BLaER1 treated with 17β-estradiol and CSF1 and Interleukin-3, amounts not matched to agents 10 nM and 100 nM (cell line): ENCODE measurements at regions not wholly inside any gene's neighbourhood (a gene's known extent, or its start where the extent isn't known, plus 50 kb on each side); places are given as distances from the start of the nearest gene placed in this dataset.

Source experiments
- H3K27ac ChIP-seq, 11 experiments: shearing (Covaris generic); formaldehyde crosslinking; 2 replicates each; pipeline ENCODE4 v1.8.1; 2022
- H3K27me3 ChIP-seq, 11 experiments: shearing (Covaris generic); formaldehyde crosslinking; 2 replicates each; pipeline ENCODE4 v1.8.1; 2022
- H3K36me3 ChIP-seq, 11 experiments: shearing (Covaris generic); formaldehyde crosslinking; 2 replicates each; pipeline ENCODE4 v1.8.1; 2022
- H3K4me1 ChIP-seq, 10 experiments: shearing (Covaris generic); formaldehyde crosslinking; 2 replicates each; pipeline ENCODE4 v1.8.1; 2022
- H3K4me2 ChIP-seq, 11 experiments: shearing (Covaris generic); formaldehyde crosslinking; 2 replicates each; pipeline ENCODE4 v1.8.1; 2022
- H3K4me3 ChIP-seq, 10 experiments: shearing (Covaris generic); formaldehyde crosslinking; 2 replicates each; pipeline ENCODE4 v1.8.1; 2022
- H3K9ac ChIP-seq, 11 experiments: shearing (Covaris generic); formaldehyde crosslinking; 2 replicates each; pipeline ENCODE4 v1.8.1; 2022
- H3K9me3 ChIP-seq, 11 experiments: shearing (Covaris generic); formaldehyde crosslinking; replicated peaks in 1 of 11; 2 replicates each; pipeline ENCODE4 v1.8.1; 2022
- H4K20me1 ChIP-seq, 11 experiments: shearing (Covaris generic); formaldehyde crosslinking; 2 replicates each; pipeline ENCODE4 v1.8.1; 2022
- Cebpa-rat ChIP-seq, 11 experiments: shearing (Covaris generic); IDR thresholded peaks; 2 replicates each; pipeline ENCODE4 v1.8.1; 2022

GRCh38 chr1:185412385-185413087 lies 95.5 kb upstream of the IVNS1ABP start:
- Histone ChIP-seq H3K4me2 (peak overlapping the region in 2 of 11 experiments; percentile 18 to 38; a peak in 2 of 22 replicates), H3K4me1 (peaks cover 0 to 66% (median 0%) of the 10 kb centered on the region in 10 experiments; a peak in 7 of 20 replicates), H3K36me3 (no peaks in the 10 kb centered on the region), H3K27me3 (no peaks in the 10 kb centered on the region), H3K9ac (no peak overlapping the region), H3K4me3 (no peak overlapping the region), H4K20me1 (no peaks in the 10 kb centered on the region), H3K27ac (no peak overlapping the region), H3K9me3 (peaks cover 0 to 3% (median 0%) of the 10 kb centered on the region in 11 experiments; a peak in 6 of 22 replicates)
- no peak for TF ChIP-seq Cebpa-rat (IDR thresholded peaks at IDR 0.05)

- H3K27me3 ChIP-seq, result no peaks in the 10 kb centered on the region
- H4K20me1 ChIP-seq, result no peaks in the 10 kb centered on the region
- H3K4me2 ChIP-seq, result peak overlapping the region in 4 of 11 experiments; percentile 14 to 70 (median 42); a peak in 6 of 22 replicates
- peak overlapping the region in 3 of 11 experiments; percentile 8 to 58 (median 33); a peak in 4 of 22 replicates for H3K27ac ChIP-seq
- H3K9ac ChIP-seq, result no peak overlapping the region
- H3K4me1 ChIP-seq, result peaks cover 0 to 55% (median 0%) of the 10 kb centered on the region in 10 experiments; a peak in 7 of 20 replicates
- TF ChIP-seq Cebpa-rat (IDR thresholded peaks at IDR 0.05), result no peak
- H3K4me3 ChIP-seq, result no peak overlapping the region
- peaks cover 0 to 7% (median 0%) of the 10 kb centered on the region in 11 experiments; a peak in 6 of 22 replicates for H3K9me3 ChIP-seq
- no peaks in the 10 kb centered on the region for H3K36me3 ChIP-seq
Measured at GRCh38 chr1:185409763-185410528, 92.9 kb upstream of the IVNS1ABP start.

DNA sequence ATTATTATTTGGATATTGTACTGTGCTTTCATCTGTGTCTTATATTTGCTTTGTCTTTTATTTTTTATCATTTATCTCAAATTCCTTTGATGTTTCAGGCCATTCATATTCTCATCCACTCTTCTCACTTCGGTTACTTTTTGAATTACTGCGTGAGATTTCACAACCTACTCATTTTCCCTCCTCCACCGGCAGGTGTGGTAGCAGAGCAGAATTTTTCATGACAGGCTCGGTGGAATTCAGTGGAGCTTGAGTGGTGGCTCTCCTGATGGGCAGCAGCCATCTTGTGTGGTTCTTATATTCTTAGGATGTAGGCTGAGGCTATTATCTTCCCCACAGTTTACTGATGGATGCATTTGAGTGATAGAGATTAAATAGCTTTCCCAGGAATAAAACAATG lies 92.3 kb upstream of the IVNS1ABP start:
- H3K9me3 ChIP-seq, result peaks cover 0 to 7% (median 0%) of the 10 kb centered on the region in 11 experiments; a peak in 6 of 22 replicates
- TF ChIP-seq Cebpa-rat (IDR thresholded peaks at IDR 0.05), result no peak
- peaks cover 0 to 61% (median 0%) of the 10 kb centered on the region in 10 experiments; a peak in 7 of 20 replicates for H3K4me1 ChIP-seq
- no peak overlapping the region for H3K4me3 ChIP-seq
- H3K9ac ChIP-seq, result no peak overlapping the region
- no peaks in the 10 kb centered on the region for H3K27me3 ChIP-seq
- no peaks in the 10 kb centered on the region for H3K36me3 ChIP-seq
- H3K27ac ChIP-seq, result peak overlapping the region in 2 of 11 experiments; percentile 33 to 58; a peak in 3 of 22 replicates
- no peaks in the 10 kb centered on the region for H4K20me1 ChIP-seq
- peak overlapping the region in 4 of 11 experiments; percentile 35 to 70 (median 42); a peak in 7 of 22 replicates for H3K4me2 ChIP-seq

GRCh38 chr1:185408700-185409270 lies 91.7 kb upstream of the IVNS1ABP start:
- Histone ChIP-seq H3K27ac (peak overlapping the region in 2 of 11 experiments; percentile 58; a peak in 4 of 22 replicates), H4K20me1 (no peaks in the 10 kb centered on the region), H3K4me3 (no peak overlapping the region), H3K27me3 (no peaks in the 10 kb centered on the region), H3K4me1 (peaks cover 0 to 61% (median 0%) of the 10 kb centered on the region in 10 experiments; a peak in 7 of 20 replicates), H3K9me3 (peaks cover 0 to 7% (median 0%) of the 10 kb centered on the region in 11 experiments; a peak in 6 of 22 replicates), H3K9ac (no peak overlapping the region), H3K36me3 (no peaks in the 10 kb centered on the region), H3K4me2 (peak overlapping the region in 4 of 11 experiments; percentile 35 to 70 (median 42); a peak in 7 of 22 replicates)
- no peak for TF ChIP-seq Cebpa-rat (IDR thresholded peaks at IDR 0.05)

GRCh38 chr1:185406691-185407009 lies 89.6 kb upstream of the IVNS1ABP start:
- peaks cover 0 to 60% (median 0%) of the 10 kb centered on the region in 10 experiments; a peak in 7 of 20 replicates for H3K4me1 ChIP-seq
- H3K27ac ChIP-seq, result no peak overlapping the region
- H3K27me3 ChIP-seq, result no peaks in the 10 kb centered on the region
- H3K36me3 ChIP-seq, result no peaks in the 10 kb centered on the region
- H3K4me2 ChIP-seq, result no peak overlapping the region
- H4K20me1 ChIP-seq, result no peaks in the 10 kb centered on the region
- peaks cover 0 to 7% (median 0%) of the 10 kb centered on the region in 11 experiments; a peak in 6 of 22 replicates for H3K9me3 ChIP-seq
- H3K4me3 ChIP-seq, result no peak overlapping the region
- H3K9ac ChIP-seq, result no peak overlapping the region
- TF ChIP-seq Cebpa-rat (IDR thresholded peaks at IDR 0.05), result no peak

DNA sequence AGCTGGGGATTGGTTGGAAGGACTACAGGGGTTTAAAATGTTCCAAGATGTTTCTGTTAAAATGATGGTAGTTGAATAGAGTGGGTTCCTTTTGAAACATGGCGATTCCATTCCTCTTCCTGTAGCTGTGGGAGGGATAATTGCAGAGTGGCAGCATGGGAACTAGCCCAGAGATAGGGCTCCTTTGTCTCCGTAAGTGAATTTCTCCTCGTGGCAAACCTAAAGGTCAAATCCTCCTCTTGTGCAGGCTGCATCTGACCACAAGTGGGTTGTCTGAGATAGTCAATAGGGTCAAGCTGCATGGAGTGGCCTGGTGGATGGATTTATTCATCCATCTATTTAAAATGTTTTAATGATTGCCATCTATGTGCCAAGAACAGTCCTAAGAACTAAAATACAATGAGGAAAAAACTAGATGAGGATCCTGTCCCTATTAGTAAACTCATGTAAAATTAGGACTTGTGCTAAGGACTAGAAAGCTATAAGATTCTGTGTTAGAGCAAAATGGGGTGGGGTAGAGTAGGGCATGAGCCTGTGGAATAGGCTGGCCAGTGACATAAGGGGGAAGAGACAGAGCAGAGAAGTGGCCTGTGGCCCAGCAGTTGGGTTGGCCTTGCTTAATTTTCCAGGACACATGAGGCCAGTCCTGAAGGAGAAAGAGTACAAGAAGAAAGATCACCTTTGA lies 89.1 kb upstream of the IVNS1ABP start:
- Histone ChIP-seq H3K4me1 (peaks cover 0 to 55% (median 0%) of the 10 kb centered on the region in 10 experiments; a peak in 7 of 20 replicates), H3K27ac (no peak overlapping the region), H3K9me3 (peaks cover 0 to 7% (median 0%) of the 10 kb centered on the region in 11 experiments; a peak in 6 of 22 replicates), H3K4me3 (no peak overlapping the region), H3K36me3 (no peaks in the 10 kb centered on the region), H3K4me2 (no peak overlapping the region), H4K20me1 (no peaks in the 10 kb centered on the region), H3K27me3 (no peaks in the 10 kb centered on the region), H3K9ac (no peak overlapping the region)
- no peak for TF ChIP-seq Cebpa-rat (IDR thresholded peaks at IDR 0.05)

- H3K36me3 ChIP-seq, result no peaks in the 10 kb centered on the region
- no peak overlapping the region for H3K4me3 ChIP-seq
- no peak overlapping the region for H3K4me2 ChIP-seq
- no peaks in the 10 kb centered on the region for H4K20me1 ChIP-seq
- H3K9ac ChIP-seq, result no peak overlapping the region
- no peaks in the 10 kb centered on the region for H3K27me3 ChIP-seq
- peaks cover 0 to 48% (median 0%) of the 10 kb centered on the region in 10 experiments; a peak in 7 of 20 replicates for H3K4me1 ChIP-seq
- no peak overlapping the region for H3K27ac ChIP-seq
- H3K9me3 ChIP-seq, result peaks cover 0 to 7% (median 0%) of the 10 kb centered on the region in 11 experiments; a peak in 6 of 22 replicates
- TF ChIP-seq Cebpa-rat (IDR thresholded peaks at IDR 0.05), result no peak
Measured at GRCh38 chr1:185404907-185405568, 88.0 kb upstream of the IVNS1ABP start.

- H3K4me2 ChIP-seq, result no peak overlapping the region
- H3K4me1 ChIP-seq, result peaks cover 0 to 42% (median 0%) of the 10 kb centered on the region in 10 experiments; a peak in 6 of 20 replicates
- no peak overlapping the region for H3K27ac ChIP-seq
- H3K27me3 ChIP-seq, result no peaks in the 10 kb centered on the region
- no peak overlapping the region for H3K4me3 ChIP-seq
- no peaks in the 10 kb centered on the region for H3K36me3 ChIP-seq
- no peaks in the 10 kb centered on the region for H4K20me1 ChIP-seq
- TF ChIP-seq Cebpa-rat (IDR thresholded peaks at IDR 0.05), result no peak
- peaks cover 0 to 7% (median 0%) of the 10 kb centered on the region in 11 experiments; a peak in 6 of 22 replicates for H3K9me3 ChIP-seq
- H3K9ac ChIP-seq, result no peak overlapping the region
Measured at GRCh38 chr1:185404291-185404690, 87.2 kb upstream of the IVNS1ABP start.
